ENCODE measurements at regions not wholly inside any gene's neighbourhood (a gene's known extent, or its start where the extent isn't known, plus 50 kb on each side); places are given as distances from the start of the nearest gene placed in this dataset.

DNA sequence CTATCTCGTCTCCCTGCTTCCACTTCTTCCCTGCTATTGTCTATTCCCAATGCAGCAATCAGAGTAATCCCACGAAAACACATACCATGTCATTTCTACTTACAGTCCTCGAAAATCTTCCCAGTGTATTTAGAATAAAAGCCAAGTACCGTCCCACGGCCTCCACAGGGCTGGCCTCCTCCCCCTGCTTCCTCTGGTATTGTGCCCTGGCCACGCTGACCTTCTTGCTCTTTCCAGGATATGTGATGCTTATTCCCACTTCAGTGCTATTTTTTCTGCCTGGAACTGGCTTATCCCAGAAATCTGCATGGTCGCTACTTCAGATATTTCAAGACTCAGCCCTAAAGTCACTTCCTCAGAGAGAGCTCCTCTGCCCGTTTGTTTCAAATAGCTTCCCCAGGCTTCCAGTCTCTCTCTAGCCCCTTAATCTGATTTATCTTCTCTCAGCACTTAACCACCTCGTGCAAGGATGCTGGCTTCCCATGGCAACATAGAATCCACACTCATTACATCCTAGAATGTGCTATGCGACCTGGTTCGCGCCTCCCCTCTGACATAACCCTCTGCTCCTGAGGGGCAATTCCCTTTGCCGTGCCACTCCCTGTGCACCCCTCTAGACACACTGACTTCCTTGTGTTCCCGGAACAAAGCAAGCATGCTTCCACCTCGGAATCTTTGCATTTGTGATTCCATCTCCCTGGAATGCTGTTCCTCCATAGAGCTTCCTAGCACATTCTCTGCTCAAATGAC lies 365.9 kb downstream of the ZSWIM6 start:
- no peak for DNase-seq

DNA sequence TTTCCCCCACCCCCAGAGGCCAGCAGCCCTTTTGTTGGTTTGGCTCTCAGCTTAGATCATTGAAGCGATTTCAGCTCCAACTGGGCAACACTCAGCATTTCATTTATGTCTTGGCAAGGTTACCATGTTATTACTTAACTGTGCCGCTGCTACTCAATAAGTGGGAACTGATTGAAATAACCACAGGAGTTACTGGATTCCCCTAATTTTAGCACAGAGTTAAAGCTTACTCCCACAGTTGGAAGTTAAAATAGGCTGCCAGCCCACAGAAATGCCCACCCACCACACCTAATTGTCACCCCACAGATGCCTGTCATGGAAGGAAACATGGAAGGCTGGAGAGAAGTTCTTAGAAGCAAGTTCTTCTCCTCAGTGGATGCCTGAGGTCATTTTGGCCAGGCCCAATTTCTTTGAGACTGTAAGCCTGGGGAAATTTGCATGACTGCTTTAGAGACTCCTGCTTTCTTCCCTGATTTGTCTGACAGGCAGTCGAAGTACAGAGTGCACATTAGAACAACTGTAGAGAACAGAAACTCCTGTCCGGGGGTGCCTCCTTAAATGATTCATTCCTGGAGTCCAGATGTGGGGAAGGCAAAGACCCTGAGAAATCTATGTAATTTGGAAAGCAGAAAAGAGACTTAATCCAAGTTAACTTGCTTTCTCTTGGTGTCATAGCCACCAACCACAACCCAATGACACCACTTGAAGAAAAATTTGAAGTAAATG lies 370.0 kb downstream of the ZSWIM6 start:
- DNase-seq = no peak

DNA sequence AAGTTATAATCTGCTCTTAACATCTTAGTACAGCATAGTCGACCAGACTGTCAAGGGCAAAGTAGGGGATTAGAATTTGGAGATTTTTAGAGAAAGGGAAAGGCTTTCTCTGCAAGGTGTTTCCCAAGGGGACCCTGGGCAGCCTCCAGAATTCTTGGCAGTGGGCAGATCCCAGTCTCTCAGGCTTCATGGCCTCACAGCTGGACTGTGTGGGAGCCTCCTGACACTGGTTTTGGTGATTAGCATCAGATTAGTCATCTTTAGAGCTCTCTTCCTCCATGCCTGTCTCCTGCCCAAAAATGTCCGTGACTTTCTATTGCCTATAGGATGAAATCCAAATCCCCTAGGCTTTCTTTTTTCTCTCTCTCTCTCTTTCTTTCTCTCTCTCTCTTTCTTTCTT lies 370.7 kb downstream of the ZSWIM6 start:
- DNase-seq = no peak

DNA sequence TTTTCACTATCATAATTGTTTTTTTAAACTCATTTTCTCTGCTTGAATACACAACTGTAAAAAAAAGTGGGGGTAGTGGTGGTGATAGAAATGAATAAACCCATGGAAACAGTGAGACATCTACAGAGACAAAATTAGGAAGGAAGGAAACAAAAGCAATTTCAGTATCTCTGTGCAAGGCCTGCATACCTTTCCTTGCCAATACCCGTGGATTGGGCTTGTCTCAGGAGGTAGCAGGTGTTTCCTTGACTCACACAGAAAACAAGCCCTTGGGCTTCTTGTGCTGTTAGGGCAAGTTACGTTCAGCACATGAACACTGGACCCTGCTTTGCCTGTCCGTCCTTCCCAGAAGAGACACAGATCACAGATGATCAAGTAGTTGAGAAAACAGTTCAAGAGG lies 372.2 kb downstream of the ZSWIM6 start:
- DNase-seq = no peak

DNA sequence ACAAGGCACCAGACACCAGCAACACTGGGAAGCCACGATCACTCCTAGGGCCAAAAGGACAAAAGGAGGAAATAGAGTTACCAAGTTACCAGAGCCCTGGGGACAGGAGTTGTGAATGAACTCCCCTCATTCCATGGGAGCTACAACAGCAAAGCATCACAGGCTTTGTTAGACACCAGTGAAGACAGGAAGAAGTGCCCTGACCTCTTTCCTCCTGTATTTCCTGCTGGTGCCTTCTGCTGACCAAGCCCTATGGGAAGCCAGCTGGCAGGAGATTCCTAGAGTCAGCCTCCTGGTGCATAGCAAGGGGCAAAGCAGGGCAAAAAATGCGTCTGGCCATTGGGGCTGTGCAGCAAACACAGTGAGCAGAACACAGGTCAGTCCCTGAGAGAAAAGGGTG lies 374.7 kb downstream of the ZSWIM6 start:
- no peak for DNase-seq

DNA sequence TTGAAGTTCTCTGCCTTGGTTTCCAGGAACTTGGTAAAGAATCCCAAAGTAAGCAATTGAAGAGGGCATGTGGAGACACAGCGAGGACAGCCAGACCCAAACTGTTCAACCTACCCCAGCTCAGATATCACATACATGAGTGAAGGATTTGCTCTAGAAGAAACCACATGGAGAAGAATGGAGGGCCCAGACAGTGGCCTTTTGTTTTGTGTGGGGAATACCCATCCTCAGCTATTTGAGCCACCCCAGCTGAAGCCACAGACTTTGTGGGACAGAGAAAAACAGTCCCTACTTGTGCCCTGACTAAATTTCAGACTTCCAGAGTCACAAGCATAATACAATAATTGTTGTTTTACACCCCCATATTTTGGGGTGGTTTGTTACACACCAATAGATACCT lies 387.1 kb downstream of the ZSWIM6 start:
- no peak for DNase-seq

DNA sequence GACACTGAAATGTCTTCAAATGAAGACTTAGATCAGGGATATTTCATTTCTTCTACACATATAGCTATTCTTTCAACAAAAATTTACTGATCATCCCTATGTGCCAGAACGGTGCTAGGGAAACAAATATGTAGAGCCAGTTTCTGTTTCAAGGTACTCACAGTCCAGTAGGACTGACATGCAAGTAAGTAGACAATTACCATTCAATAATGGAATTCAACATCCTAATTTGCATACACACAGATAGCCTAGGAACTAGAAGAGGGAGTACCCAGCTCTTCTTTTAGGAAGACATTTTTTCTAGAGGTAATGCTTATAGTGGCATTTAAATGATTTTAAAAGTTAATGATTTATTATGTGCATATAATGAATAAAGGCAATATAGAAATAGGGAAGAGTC lies 388.8 kb downstream of the ZSWIM6 start:
- DNase-seq = no peak

DNA sequence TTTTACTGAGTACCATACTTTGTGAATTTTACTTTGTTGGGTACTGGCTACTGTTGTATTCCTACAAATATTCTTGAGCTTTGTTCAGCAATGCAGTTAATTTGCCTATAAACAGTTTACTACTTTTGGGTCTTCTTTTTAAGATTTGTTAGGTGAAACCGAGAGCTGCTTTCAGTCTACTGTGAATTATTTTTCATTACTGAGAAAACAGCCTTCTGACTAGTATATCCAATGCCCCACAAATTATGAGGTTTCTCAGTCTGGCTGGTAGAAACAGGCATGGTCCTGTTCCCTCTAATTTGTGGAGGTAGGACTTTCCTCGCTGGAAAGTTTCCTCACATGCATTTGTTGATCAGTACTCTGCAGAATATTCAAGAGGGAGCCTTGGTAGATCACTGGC lies 392.0 kb downstream of the ZSWIM6 start:
- no peak for DNase-seq

DNA sequence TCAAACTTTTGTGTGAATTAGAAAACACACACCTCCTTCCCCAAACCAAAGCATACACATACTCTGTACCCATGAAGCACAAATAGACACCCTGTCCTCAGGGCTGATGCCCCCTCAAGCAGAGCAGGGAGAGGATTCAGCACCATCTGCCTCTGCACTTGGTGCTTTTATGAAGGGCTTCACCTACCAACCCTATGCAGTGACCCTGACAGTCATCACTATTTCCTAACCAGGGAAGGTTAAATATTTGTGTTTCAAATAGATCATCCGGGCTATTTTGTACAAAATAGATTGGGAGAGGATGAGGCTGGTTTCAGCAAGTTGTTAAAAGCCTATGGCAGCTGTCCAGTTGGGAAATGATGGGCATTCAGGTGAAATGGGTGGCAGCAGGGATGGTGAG lies 396.2 kb downstream of the ZSWIM6 start:
- no peak for DNase-seq

DNA sequence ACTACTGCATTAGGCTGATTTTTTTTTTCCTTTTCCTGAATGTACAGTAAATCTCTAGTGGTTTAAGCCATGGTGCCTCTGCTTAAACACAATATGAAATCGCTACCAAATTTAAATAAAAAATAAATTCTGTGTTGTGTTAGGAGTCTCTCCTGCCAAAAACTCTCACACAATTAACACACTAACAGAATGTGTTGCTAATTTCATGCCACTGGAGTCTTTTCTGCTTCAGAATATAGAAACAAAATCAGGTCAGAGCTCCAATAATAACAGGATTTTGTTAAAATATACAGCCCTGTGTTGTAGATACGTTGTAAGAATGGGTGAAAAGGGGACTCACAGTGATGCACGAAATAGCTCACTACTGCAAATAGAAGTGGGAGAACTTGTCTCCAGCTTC lies 398.8 kb downstream of the ZSWIM6 start:
- DNase-seq = no peak

DNA sequence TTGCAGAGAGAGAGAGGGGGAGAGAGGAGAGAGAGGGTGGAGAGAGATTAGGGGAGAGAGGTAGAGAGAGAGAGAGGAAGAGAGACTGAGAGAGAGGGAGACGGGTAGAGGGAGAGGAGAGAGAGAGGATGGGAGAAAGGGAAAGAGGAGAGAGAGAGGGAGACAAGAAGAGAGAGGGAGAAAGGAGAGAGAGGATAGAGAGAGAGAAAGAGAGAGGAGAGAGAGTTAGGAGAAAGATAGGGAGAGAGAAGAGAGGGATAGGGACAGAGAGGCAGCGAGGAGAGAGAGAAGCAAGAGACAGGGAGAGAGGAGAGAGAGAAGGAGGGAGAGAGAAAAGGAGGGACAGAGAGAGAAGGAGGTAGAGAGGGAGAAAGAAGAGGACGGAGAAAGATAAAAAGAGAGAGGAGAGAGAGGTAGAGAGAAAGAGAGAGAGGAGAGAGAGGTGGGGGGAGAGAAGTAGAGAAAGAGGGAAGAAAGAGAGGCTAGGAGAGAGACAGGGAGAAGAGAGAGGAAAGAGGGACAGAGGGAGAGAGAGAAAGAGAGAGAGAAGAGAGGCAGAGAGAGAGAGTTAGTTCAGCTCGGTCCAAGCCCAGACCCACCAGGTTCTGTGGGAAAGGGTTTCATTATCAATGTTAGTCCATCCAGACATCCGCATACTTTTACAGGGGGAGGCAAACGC lies 399.3 kb downstream of the ZSWIM6 start:
- DNase-seq = no peak

DNA sequence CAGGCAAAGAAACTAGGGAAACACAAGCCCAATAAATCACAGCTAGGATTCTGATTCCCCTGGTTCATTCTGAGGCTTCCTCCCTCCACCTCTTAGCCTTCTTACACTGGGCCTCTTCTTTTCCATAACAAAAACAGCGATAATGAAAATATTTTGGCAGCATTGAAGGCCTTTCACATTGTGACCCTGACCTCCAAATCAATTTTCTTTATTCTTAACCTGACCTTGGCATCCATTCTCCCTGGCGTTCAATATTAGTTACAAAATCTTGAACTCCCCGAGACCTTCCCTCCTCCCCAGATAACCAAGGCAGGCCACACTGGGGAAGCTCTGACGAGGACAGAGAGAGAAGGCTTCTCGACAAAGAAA lies 399.9 kb downstream of the ZSWIM6 start:
- no peak for DNase-seq

DNA sequence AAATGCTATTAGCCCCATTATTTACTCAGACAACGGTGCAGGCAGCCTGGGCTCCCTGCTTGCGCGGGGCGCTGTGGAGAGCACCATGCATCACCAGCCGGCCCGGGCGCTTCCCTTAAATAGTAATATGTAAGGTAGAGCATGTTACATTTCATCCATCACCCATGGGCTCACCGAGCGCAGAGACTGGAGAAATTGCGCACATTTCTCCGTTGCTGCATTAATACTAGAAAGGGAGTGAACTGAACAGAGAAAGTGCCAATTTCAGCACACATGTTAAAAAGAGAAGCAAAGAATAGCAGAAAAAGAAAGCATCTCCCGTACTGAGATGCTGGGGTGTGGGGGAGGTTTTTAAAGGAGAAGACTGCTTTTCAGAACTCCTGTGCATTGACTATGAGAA lies 400.3 kb downstream of the ZSWIM6 start:
- DNase-seq = no peak

DNA sequence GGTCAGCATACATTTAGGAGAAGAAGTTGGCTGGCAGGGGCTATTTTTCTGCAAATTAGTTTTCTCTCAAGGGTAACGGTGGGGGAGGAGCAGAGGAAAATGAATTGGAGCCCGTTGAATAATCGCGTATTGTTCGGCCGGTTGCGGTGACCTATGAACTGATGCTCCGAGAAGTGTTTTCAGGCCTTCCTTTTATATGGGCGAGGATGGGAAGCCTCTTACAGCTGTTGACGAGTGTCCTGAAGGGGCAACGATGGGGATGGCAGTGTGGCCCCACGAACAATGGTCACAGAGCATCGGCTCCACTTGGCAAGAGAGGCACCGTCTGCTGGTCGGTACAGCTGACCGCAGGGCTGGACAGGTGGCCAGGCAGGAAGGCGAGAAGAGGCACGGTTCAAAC lies 400.7 kb downstream of the ZSWIM6 start:
- DNase-seq = no peak

DNA sequence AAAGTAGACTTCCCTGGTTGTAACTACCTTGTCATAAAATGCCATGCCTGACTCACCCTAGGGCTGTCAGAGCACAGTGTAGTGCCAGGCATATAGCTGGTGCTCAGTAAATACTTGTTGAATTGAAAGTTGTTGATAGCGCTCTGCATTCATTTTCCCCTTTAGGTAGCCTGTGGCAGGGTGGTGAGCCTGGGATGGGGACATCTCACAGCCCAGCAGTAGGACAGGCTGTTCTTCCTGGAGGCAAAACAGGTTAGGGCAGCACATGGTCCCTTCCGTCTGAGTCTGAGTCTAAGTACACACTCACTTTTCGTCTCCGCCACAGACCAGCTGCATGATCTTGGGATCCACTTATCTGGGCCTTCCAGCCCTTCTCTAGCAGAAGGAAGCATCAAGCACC lies 401.9 kb downstream of the ZSWIM6 start:
- no peak for DNase-seq

DNA sequence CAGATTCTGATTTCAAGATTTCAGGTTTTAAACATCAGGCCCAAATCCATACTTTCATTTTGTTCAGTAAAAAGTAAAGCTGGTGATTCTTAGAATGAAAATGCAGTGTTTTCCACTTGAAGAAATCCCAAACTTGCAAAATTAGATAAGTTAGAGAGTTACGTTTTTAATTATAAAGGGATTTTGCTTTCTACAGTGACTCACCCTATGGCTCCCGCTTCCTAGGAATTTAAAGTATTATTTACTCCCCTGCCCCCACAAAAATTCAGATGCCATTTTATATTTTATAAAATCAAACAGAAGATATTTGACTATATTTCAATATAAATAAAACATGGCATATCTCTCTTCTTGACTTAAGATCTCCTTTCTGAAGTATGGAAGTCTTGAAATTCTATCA lies 402.9 kb downstream of the ZSWIM6 start:
- no peak for DNase-seq

DNA sequence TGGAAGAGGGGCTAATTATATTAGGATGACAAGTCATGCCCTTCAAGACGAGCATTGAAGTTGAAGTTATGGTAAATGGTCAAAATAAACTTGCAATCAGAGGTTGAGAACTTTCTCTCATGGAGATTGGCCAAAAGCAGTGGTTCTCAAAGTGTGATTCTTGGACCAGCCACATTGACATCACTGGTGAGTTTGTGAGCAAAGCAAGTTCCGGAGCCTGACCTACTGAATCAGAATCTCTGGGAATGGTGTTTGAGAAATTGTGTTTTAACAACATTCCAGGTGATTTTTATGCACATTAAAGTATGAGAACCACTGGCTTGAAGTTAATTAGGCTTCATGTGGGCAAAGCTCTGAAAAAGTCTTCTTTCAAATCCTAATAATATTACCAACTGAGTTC lies 403.5 kb downstream of the ZSWIM6 start:
- DNase-seq = no peak

DNA sequence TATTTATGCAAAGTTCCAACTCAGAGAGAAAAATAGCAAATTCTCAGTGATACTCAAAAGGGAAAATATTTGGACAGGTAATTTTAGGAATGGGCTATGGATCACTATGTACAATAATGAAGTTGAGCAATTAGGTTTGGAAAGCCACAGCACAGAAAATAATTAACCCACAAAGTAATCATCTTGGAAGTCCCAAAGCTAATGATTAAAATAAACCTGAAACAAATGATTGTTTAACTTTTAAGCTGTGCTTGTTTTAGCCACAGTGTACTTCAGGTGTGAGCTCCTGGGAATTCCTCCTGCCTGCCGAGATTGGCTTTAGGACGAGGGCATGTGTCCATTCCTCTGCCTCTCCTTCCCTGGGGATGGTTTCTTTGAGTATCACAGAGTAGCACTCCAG lies 403.9 kb downstream of the ZSWIM6 start:
- DNase-seq = no peak

DNA sequence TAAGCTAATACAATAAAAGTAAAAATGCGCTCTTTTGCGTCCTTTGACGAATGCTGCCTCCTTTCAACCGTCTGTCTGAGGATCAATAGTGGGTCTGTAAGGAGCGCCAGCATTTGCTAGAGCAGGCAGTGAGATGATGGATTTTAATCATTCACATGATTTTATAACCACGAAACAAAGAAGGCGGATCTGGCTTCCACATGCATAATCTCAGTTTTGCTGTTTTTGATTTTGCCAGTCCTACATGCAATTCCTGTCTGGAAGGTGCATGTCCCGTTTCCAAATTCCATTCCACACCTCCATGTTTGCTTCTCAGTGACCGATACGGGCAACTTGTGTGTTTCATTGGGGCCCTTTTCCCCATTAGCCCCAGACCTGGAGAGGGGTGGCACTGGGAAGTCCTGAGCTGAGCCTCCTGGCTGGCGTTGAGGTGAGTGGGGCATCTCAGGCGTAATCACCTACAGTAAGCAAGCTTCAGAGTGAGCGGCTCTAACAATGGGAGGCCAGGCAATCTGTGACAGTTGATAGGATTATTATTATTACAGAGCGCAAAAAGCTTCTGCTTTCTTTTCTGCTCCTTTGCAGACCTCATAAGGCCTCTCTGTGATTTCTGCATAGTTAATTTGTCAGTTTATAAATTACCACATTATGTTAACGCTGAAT lies 405.4 kb downstream of the ZSWIM6 start:
- DNase-seq = no peak

DNA sequence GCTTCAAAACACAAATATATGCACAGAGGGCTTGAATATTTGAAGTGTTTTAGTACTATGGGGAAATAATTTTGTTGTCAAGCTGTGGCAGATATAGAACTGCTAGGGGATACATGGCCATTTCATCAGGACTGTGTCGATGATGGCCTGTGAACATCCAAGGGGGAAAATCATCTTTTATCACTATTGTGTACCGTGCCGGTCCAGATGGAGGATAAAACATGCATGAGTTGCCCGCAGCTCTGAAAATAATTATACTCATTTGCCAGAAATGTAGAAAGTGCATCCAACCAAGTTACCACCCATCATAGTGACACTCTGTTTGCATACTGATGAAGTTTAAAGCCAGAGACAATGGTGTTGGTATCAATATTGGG lies 405.9 kb downstream of the ZSWIM6 start:
- DNase-seq = no peak

DNA sequence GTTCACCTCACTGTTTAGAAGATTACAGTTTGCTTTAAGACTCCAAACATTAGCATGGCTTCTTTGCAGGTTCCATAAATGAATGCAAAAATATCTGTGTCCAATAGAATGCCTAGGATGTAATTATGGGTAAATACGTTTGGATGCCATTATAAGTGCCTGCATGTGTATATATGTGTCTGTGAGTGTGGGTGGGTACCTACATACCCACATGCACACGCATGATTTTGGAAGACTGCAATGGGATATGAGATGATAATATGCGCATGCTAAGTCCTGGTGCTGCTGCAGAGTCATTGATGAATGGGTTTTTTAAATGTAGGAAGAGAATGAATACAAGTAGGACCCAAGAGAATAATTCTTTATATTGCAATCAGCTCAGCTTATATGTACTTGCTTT lies 406.4 kb downstream of the ZSWIM6 start:
- DNase-seq = no peak

DNA sequence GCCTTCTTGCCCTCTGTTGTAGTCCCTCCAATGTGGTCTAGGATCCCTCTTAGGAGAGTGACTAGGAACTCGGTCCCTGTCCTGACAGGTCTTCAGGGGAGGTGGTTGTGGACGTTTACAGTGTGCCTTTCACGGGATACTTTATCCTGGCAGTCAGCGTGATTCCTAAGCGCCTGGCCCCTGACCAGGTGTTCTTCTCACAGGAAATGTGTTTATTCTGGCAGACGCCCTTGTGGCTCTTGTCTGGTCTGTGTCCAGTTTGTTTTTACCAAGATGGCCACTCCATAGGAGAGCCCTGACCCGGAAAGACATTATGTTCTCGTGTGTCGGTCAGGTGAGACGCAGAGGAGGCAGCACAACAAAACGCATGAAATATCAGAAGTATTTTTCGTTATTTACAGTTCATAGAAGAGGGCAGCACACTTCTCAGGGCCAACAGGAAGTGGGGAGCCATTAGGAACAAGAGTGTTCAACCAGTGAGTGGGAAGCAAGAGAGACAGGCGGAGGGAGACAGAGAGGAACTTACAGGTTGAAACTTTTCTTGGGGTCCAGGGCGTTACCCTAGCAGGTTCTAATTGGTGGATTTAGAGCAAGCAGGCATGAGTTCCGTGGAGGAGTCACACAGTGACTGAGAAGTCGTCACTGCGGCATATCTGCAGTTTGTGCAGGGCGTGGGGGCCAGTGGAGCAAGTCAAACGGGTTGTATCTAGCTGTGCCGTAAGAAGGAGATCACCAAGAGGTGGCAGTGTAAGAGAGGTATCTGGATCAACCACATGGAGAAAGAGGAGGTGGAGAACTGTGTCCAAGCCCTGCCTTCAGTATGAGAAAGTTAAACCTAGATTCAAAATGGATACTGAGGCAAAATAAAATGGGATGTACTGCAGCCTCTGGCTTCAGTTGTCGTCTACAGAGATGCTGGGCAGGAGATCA lies 412.9 kb downstream of the ZSWIM6 start:
- no peak for DNase-seq
